SU-DHL-6 (cell line): ENCODE measurements at regions not wholly inside any gene's neighbourhood (a gene's known extent, or its start where the extent isn't known, plus 50 kb on each side); places are given as distances from the start of the nearest gene placed in this dataset.

Source experiments
- H2AFZ ChIP-seq: fragments of 200-600 bp; sonication (generic); 2 replicates; pipeline ENCODE4 v1.6.1; 2014; ENCODE audit warnings: low read depth, mild to moderate bottlenecking, moderate library complexity, mixed read lengths, antibody characterized with exemption, low read length; ENCODE audit not compliant: severe bottlenecking
- H3F3A ChIP-seq: fragments of 200-600 bp; shearing (Covaris generic); 2 replicates; pipeline ENCODE4 v1.6.0; 2016; ENCODE audit warnings: antibody characterized with exemption, mild to moderate bottlenecking; ENCODE audit not compliant: insufficient read depth
- H3K27ac ChIP-seq: fragments of 200-600 bp; sonication (generic); 2 replicates; pipeline ENCODE4 v1.5.1; 2016; ENCODE audit warnings: low read depth, mild to moderate bottlenecking, low read length, moderate library complexity, mixed read lengths
- H3K27me3 ChIP-seq: fragments of 200-600 bp; sonication (generic), shearing (Covaris generic); 2 replicates; pipeline ENCODE4 v1.6.0; 2014; ENCODE audit warnings: mild to moderate bottlenecking, low read length
- H3K36me3 ChIP-seq: fragments of 200-600 bp; sonication (generic); 2 replicates; pipeline ENCODE4 v1.6.1; 2014; ENCODE audit warnings: mild to moderate bottlenecking, low read length, mixed read lengths
- H3K4me2 ChIP-seq: fragments of 300-600, 200-600 bp; shearing (Covaris generic), sonication (generic); 2 replicates; pipeline ENCODE4 v1.6.0; 2014; ENCODE audit warnings: low read length, low read depth, mild to moderate bottlenecking; ENCODE audit not compliant: poor library complexity, severe bottlenecking
- H3K4me3 ChIP-seq: fragments of 200-600 bp; sonication (generic); 2 replicates; pipeline ENCODE4 v1.5.1; 2014; ENCODE audit warnings: antibody characterized with exemption, low read length, mild to moderate bottlenecking, mixed read lengths; ENCODE audit not compliant: insufficient read depth, poor library complexity, severe bottlenecking
- H3K79me2 ChIP-seq: fragments of 200-600 bp; sonication (generic); 2 replicates; pipeline ENCODE4 v1.6.1; 2014; ENCODE audit warnings: mild to moderate bottlenecking, low read length, moderate library complexity; ENCODE audit not compliant: insufficient read depth
- H3K9ac ChIP-seq: fragments of 200-600 bp; sonication (generic); 2 replicates; pipeline ENCODE4 v1.7.0; 2014; ENCODE audit warnings: mild to moderate bottlenecking, low read length
- H3K9me2 ChIP-seq: fragments of 200-600 bp; sonication (generic); replicated peaks from 2 replicates; pipeline ENCODE4 v1.6.1; 2014; ENCODE audit warnings: low read length; ENCODE audit not compliant: insufficient read depth
- H3K9me3 ChIP-seq: fragments of 200-600 bp; sonication (generic); 2 replicates; pipeline ENCODE4 v1.6.1; 2014; ENCODE audit warnings: low read length, mixed read lengths; ENCODE audit not compliant: insufficient read depth
- H4K20me1 ChIP-seq: fragments of 200-600 bp; sonication (generic); 2 replicates; pipeline ENCODE4 v1.6.1; 2014; ENCODE audit warnings: low read depth, mild to moderate bottlenecking, antibody characterized with exemption, low read length, moderate library complexity, mixed read lengths
- CTCF ChIP-seq: fragments of 200-600 bp; sonication (generic); IDR thresholded peaks from one replicate; pipeline ENCODE4 v1.5.1; 2017; ENCODE audit warnings: antibody characterized with exemption, mild to moderate bottlenecking, low read length, moderate library complexity; ENCODE audit not compliant: insufficient read depth, poor library complexity, severe bottlenecking
- EZH2phosphoT487 ChIP-seq: fragments of 200-600 bp; sonication (generic), shearing (Covaris generic); conservative IDR thresholded peaks from 2 replicates; pipeline ENCODE4 v1.6.1; 2018; ENCODE audit warnings: mild to moderate bottlenecking, antibody characterized with exemption, low read length, moderate library complexity, mixed read lengths

- Histone ChIP-seq H3K9me2 (no peaks in the 10 kb centered on the region), H3K27ac (no peak overlapping the region), H3K9me3 (no peaks in the 10 kb centered on the region), H3K4me2 (no peak overlapping the region), H3F3A (no peaks in the 10 kb centered on the region), H3K9ac (no peak overlapping the region), H4K20me1 (no peaks in the 10 kb centered on the region), H3K79me2 (no peaks in the 10 kb centered on the region), H3K36me3 (no peaks in the 10 kb centered on the region), H3K27me3 (no peaks in the 10 kb centered on the region), H3K4me3 (no peak overlapping the region), H2AFZ (no peak overlapping the region)
- TF ChIP-seq EZH2phosphoT487 (no peak), CTCF (no peak)
These were observed 104.2 kb downstream of the SNX18 start for GRCh38 chr5:54621709-54622108.

GRCh38 chr5:54621048-54621447, 103.5 kb downstream of the SNX18 start:
- Histone ChIP-seq H3K27ac (no peak overlapping the region), H3F3A (no peaks in the 10 kb centered on the region), H3K36me3 (no peaks in the 10 kb centered on the region), H2AFZ (no peak overlapping the region), H3K27me3 (no peaks in the 10 kb centered on the region), H3K9me3 (no peaks in the 10 kb centered on the region), H3K9me2 (no peaks in the 10 kb centered on the region), H4K20me1 (no peaks in the 10 kb centered on the region), H3K9ac (no peak overlapping the region), H3K4me3 (no peak overlapping the region), H3K4me2 (no peak overlapping the region), H3K79me2 (no peaks in the 10 kb centered on the region)
- TF ChIP-seq EZH2phosphoT487, result no peak
- no peak for TF ChIP-seq CTCF

GRCh38 chr5:54620141-54620933, 102.8 kb downstream of the SNX18 start:
- H3F3A ChIP-seq, result no peaks in the 10 kb centered on the region
- H3K4me3 ChIP-seq, result no peak overlapping the region
- no peaks in the 10 kb centered on the region for H3K9me2 ChIP-seq
- no peak overlapping the region for H3K9ac ChIP-seq
- no peaks in the 10 kb centered on the region for H3K79me2 ChIP-seq
- no peak overlapping the region for H3K27ac ChIP-seq
- no peaks in the 10 kb centered on the region for H3K27me3 ChIP-seq
- no peak overlapping the region for H2AFZ ChIP-seq
- H3K36me3 ChIP-seq, result no peaks in the 10 kb centered on the region
- H3K9me3 ChIP-seq, result no peaks in the 10 kb centered on the region
- no peak overlapping the region for H3K4me2 ChIP-seq
- TF ChIP-seq CTCF (no peak), EZH2phosphoT487 (no peak)
- H4K20me1 ChIP-seq, result no peaks in the 10 kb centered on the region
